NCI-H2171 (cell line): ENCODE measurements at regions not wholly inside any gene's neighbourhood (a gene's known extent, or its start where the extent isn't known, plus 50 kb on each side); places are given as distances from the start of the nearest gene placed in this dataset.

ENCODE experiments used
- DNase-seq: peaks from one replicate; lab custom pipeline; 2025; lab: John Stamatoyannopoulos, UW

GRCh38 chr5:110112348-110112747 is 422.6 kb downstream of the MAN2A1 start:
- no peak for DNase-seq

- DNase-seq: no peak
These were observed 425.8 kb downstream of the MAN2A1 start for GRCh38 chr5:110115503-110115902.

- no peak for DNase-seq
These were observed 426.8 kb downstream of the MAN2A1 start for GRCh38 chr5:110116539-110116938.

- DNase-seq: no peak
These were observed 445.5 kb downstream of the MAN2A1 start for GRCh38 chr5:110134963-110135935.

- no peak for DNase-seq
These were observed 460.5 kb downstream of the MAN2A1 start for GRCh38 chr5:110150199-110150598.

- DNase-seq: no peak
These were observed 469.5 kb downstream of the MAN2A1 start for GRCh38 chr5:110159202-110159601.

- no peak for DNase-seq
These were observed 471.4 kb downstream of the MAN2A1 start for GRCh38 chr5:110161162-110161561.

GRCh38 chr5:110165366-110165765 is 475.6 kb downstream of the MAN2A1 start:
- no peak for DNase-seq

- no peak for DNase-seq
These were observed 477.7 kb downstream of the MAN2A1 start for GRCh38 chr5:110167384-110167783.

- DNase-seq: no peak
These were observed 479.7 kb downstream of the MAN2A1 start for GRCh38 chr5:110169461-110169860.

- no peak for DNase-seq
These were observed 488.0 kb downstream of the MAN2A1 start for GRCh38 chr5:110177729-110178128.

GRCh38 chr5:110179321-110179720 is 489.6 kb downstream of the MAN2A1 start:
- DNase-seq: no peak

- DNase-seq: no peak
These were observed 504.5 kb downstream of the MAN2A1 start for GRCh38 chr5:110194191-110194590.

GRCh38 chr5:110195288-110195687 is 505.6 kb downstream of the MAN2A1 start:
- DNase-seq: no peak

- no peak for DNase-seq
These were observed 512.1 kb downstream of the MAN2A1 start for GRCh38 chr5:110201791-110202190.

- no peak for DNase-seq
These were observed 513.9 kb downstream of the MAN2A1 start for GRCh38 chr5:110203661-110204060.

- no peak for DNase-seq
These were observed 517.1 kb downstream of the TMEM232 start for GRCh38 chr5:110209401-110209800.

GRCh38 chr5:110218981-110219380 is 507.5 kb downstream of the TMEM232 start:
- no peak for DNase-seq

- no peak for DNase-seq
These were observed 506.7 kb downstream of the TMEM232 start for GRCh38 chr5:110219769-110220168.

GRCh38 chr5:110221036-110221435 is 505.4 kb downstream of the TMEM232 start:
- DNase-seq: no peak

- no peak for DNase-seq
These were observed 502.4 kb downstream of the TMEM232 start for GRCh38 chr5:110224050-110224449.

- no peak for DNase-seq
These were observed 500.5 kb downstream of the TMEM232 start for GRCh38 chr5:110225949-110226348.

GRCh38 chr5:110239786-110240185 is 486.7 kb downstream of the TMEM232 start:
- no peak for DNase-seq

- no peak for DNase-seq
These were observed 483.5 kb downstream of the TMEM232 start for GRCh38 chr5:110242950-110243349.
